ENCODE measurements at regions not wholly inside any gene's neighbourhood (a gene's known extent, or its start where the extent isn't known, plus 50 kb on each side); places are given as distances from the start of the nearest gene placed in this dataset.

GRCh38 chr9:86893811-86894490 lies 53.4 kb downstream of the GAS1 start:
- no peak for DNase-seq

- no peak for DNase-seq
Measured at GRCh38 chr9:86892576-86892975, 54.7 kb downstream of the GAS1 start.

DNA sequence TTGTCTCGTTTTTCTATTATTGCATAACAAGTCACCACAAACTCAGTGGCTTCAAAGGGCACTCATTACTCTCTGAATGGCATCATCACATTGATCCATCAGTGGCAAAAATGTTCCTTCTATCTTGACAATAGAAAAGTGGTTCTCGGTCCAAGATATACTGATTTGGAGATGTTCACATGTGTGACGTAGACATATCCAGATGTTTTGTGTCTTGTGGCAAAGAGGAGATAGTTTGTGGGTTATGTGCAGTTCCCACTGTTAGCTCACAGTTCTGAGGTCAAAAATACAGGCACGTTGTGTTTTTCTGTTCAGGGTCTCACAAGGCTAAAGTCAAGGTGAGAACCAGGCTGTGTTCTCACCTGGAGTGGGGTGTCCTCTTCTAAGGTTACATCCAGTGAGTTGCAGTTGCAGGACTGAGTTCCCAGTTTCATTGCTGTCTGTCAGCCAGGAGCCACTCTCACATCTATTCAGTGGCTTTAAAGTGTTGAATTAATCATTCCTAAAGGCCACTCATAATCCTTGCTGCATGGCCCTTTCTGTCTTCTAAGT lies 55.3 kb downstream of the GAS1 start:
- no peak for DNase-seq

- DNase-seq: no peak
Measured at GRCh38 chr9:86891091-86891490, 56.2 kb downstream of the GAS1 start.

GRCh38 chr9:86885232-86885631 lies 62.1 kb downstream of the GAS1 start:
- DNase-seq: no peak

DNA sequence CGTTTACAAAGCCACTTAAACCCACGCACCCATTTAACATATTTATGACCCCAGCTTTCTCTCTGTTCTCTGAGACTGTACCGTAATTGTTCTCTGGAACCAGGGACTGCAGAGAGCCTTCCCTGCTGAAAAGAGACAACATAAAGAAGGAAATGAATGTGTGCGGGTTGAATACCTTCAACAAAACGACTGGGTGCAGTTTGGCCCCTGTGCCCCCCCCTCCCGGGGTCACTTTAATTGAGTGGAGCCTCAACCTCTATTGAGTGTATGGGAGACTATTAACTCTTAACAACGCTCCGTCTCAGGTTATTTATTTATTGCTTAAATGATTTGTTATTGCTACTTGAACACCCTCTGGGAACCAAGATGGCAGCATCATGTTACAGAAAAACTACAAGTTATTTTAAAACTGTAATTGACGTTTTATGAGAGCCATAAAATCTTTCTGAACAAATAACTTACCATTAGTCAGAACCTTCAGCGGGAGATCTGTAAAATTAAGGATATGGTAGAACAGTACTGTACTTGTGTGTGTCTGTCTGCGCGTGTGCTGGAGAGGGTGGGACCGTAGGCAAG lies 70.6 kb downstream of the GAS1 start:
- no peak for DNase-seq

DNA sequence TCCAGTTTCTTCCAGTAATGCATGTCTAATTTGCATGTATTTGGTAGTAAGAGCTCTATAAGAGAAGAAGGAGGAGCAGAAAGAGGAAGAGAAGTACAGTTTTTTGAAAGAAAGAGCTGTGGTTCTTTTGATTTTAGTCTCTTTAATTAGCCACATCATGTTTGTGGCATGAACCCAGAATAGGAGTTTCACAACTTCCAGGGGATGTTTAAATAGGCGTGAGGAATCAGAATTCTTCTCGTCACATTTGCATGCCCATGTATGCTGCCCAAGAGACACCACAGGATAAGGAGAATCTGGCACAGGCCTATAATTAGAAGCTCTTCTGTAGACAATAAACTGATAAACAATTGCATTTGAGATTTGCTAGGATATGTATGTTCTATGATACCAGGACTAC lies 78.7 kb downstream of the GAS1 start:
- DNase-seq: no peak

DNA sequence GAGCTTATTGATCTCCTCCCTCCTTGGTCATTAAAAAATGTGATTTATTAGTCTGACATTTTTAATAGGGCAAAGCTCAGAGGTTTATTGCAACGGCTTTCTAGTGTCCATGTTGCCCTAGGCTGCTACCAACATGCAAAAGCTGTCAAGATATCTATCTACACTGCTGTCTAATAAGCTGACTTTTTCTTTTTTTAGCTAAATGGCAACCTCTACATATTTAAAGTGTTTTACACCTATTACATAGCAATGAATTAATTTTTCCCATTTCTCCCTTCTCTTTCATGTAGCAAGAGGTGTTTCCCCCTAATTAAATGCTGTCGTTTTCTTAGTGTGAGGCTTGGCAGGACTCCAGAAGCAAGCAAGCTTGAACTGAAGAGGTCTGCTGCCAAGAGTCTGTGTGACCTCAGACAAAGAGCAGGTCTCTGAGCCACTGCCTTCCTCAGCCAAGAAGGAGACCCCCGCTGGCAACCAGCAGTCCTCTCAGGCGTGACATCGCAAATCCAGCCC lies 79.4 kb downstream of the GAS1 start:
- no peak for DNase-seq

DNA sequence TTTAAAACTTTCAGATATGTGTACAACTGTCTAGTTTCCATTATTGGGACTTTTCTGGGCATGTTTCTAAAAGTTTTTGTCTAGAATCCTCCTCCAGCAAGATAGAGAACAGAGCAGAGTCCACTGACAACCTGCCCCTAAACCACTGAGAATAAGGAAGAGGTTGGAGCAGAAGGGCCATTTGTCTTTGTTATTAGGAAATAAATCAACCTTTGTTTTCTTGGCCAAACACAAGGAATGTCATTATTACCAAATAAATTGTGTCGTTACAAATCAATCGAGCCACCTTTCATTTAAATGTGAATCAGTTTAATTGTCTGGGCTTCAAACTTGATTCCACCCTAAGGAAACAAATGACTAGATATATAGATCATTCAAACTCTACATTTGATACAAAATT lies 81.4 kb downstream of the GAS1 start:
- DNase-seq: no peak

- no peak for DNase-seq
Measured at GRCh38 chr9:86860006-86860405, 87.3 kb downstream of the GAS1 start.

DNA sequence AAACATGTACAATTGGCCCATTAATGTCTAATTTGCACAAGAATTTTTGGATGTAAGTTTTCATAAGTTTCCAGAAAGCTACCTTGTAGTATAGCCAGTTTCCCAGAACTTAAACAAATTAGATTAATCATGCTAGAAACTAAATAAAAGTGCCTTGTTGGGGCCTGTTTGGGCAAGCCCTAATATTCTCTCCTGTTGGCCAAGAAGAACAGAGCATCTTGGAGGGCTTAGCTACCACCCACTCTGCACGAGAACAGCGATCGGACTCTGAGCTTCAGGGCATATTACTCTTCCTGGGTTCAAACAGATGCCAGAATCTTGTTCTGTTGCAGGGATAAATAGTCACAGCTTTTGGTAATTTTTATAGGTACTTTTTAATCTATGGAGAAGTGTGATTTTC lies 88.2 kb downstream of the GAS1 start:
- no peak for DNase-seq

- no peak for DNase-seq
Measured at GRCh38 chr9:86858009-86858408, 89.3 kb downstream of the GAS1 start.

- DNase-seq: no peak
Measured at GRCh38 chr9:86856259-86856658, 91.0 kb downstream of the GAS1 start.

- no peak for DNase-seq
Measured at GRCh38 chr9:86854898-86855523, 92.3 kb downstream of the GAS1 start.

GRCh38 chr9:86846656-86847055 lies 100.7 kb downstream of the GAS1 start:
- DNase-seq: no peak

DNA sequence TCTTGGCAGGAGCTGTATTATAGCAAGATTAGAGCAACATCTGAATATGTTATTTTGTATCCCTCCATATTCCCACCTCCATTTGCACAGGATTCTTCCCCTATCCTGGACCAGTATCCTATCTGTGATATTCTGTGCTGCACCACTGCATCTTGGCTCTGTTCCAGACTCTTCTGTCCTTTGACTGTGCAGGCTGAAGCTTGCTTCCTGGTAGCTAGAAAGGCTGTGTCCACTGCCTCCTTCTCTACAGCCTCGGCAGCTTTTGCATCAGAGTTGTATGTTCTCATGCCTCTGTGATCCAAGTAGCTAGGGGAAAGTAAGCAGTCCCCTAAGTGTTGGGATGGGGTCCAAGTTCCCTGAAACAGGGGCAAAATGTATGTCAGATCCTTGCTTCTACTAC lies 104.1 kb downstream of the GAS1 start:
- DNase-seq: no peak

DNA sequence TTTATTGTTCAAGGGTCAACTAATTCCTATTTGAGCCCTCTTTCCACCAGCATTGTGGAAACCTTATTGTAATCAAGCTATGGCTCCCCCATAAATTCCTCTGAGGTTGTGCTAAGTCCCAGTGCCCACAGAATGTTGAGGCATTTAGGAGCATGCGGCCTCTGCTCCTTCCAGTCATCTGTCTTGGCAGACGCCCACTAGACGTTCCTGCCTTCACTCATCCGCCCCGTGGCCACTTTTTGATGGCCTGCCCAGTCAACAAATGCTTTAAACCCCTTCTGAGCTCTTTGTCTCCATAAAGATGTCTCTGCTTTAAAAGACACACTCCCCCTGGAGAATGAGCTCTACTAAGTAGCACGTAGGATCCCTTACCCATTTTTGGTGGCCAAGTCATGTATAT lies 104.7 kb downstream of the GAS1 start:
- no peak for DNase-seq

DNA sequence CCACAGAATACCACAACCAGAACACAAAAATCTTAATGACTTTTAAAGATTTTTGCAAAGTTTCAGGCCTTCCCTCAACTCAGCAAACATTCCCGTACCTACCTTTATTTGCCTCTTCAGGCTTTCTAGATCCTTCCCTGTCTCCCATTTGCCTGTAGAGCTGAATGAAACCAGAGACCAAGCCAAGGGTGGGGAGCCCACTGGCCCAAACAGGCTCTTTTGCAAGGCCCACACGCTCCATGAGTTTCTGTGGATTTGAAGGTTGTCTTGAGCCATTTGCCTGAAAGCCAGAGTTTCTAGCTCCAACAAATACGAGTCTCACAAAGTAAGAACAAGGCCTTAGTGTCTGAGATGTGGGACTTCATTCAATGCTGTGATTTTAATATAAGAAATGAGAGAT lies 107.8 kb downstream of the GAS1 start:
- DNase-seq: no peak

DNA sequence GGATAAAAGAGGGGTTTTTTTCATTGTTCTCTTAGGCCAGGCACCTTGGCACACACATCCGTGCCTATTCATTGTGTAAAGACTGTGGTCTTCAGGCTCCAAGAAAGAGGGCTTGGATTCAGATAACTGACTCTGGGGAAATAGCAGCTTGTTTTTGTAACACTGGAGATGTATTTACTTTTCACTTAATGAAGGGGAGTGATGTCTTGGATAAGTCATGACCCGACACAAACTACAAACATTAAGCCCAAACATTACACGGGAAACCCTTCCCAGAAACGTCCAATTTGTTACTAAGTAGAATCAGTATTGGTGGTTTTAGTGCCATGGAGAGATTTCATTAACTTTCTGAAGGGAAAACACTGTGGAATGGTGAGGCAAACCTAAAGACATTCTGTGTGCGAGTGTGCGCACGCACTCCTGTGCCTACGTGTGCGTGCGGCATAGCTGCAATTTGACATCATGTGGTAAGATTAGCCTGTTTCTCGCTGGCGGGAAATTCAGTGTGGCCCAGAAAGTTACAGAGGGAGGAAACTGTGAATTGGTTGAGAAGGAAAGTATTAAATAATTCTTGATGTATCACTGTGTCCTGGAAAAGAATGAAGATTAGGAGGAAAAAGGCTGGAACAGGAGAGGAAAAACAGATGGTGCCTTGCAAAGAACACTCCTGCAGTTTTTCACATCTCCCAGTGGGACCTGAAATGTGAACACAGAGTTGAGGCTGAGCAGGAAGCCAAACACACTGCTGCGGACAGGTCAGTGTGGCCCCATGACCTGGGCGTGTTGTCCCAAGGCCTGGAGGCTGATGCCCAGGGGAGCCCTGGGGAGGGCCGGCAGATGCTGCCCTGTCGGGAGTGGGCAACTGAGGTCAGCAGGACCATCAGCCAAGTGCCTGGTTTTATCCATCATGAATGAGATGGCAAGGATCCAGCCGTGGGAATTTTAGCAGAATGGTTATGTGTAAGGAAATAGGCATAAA lies 108.5 kb downstream of the GAS1 start:
- no peak for DNase-seq

DNA sequence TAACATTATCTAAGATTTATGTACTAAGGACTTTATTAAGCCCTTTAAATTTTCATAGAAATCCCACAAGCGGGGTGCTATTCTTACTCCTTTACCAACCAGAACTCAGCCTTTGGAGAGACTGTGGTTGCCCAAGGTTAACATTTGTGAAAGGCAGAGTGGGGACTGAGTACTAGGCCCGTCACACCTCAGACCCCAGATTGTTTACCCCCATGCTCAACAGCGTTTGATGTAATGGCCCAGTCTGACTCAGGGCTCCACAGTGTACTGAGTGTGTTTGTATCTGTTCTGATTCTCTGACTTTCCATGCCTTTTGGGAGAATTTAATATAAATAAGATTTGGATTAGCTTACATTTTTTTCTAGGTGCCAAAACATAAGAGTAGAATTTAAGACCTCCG lies 110.0 kb downstream of the GAS1 start:
- DNase-seq: no peak

GRCh38 chr9:86836797-86837196 lies 110.5 kb downstream of the GAS1 start:
- no peak for DNase-seq

DNA sequence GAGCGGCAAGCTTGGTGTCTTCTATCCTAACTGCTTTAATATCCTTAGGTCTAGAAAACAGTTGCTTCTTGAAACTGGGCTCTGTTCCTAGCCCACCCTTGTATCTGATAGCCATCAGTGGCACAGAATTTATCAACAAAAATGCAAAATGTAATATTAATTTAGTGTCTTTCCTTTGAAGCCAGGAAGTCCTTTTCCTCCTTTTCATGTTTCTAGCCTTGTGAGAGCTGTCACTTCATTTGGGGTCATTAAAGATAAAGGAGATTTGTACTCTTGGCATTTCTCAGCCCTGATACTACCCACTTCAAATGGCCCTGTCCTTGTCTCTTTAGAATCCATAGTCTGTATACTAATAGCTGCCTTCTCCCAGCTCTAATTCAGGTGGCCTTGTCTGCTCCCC lies 111.0 kb downstream of the GAS1 start:
- no peak for DNase-seq

DNA sequence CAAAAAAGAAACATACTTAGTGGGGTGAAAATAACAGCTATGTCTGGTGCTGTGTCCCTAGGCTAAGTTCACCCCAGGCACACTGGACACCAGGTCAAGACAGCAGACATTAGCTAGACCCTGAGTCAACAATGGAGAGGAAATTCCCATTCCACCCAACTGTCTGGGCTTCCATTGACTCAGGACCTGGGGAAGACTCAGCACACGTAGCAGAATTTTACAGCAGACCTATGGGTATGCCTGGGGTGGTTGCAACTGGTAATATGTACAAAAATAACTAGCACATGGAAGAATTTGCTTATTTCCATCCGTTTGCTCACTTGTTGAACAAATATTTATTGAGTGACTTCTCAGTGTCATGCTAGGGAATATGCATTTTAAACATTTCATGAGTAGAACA lies 117.0 kb downstream of the GAS1 start:
- DNase-seq: no peak

Data from hematopoietic multipotent progenitor cell treated with erythropoietin and hydrocortisone succinate and interleukin-3 and kit ligand, for 6 days (in vitro differentiated cells).